Small intestine (tissue), 7 donors: ENCODE measurements at regions not wholly inside any gene's neighbourhood (a gene's known extent, or its start where the extent isn't known, plus 50 kb on each side); places are given as distances from the start of the nearest gene placed in this dataset.

Source experiments
- DNase-seq, 2 donors: peaks; one replicate each; pipeline versions ENCODE4 v3.0.0 to v3.0.0-alpha.2; 2013
- FAIRE-seq: peaks from 2 replicates; lab custom pipeline; 2012; peaks lifted over from hg19 to GRCh38; lab: Jason Lieb, UNC
- H3K27ac ChIP-seq, 3 donors: one replicate each; pipeline ENCODE4 v1.5.1; 2013; ENCODE audit warnings: low read length in 2 of 3, mild to moderate bottlenecking in 2 of 3, control low read depth in 1 of 3, inconsistent platforms in 1 of 3, low read depth in 1 of 3, moderate library complexity in 1 of 3
- H3K27me3 ChIP-seq, 3 donors: one replicate each; pipeline ENCODE4 v1.6.1; 2013; ENCODE audit warnings: low read length in 3 of 3, inconsistent platforms in 1 of 3; ENCODE audit not compliant: control insufficient read depth in 3 of 3, insufficient read depth in 3 of 3
- H3K36me3 ChIP-seq, 3 donors: one replicate each; pipeline ENCODE4 v1.6.1; 2013; ENCODE audit warnings: low read length in 3 of 3, inconsistent platforms in 1 of 3, low read depth in 1 of 3, mild to moderate bottlenecking in 1 of 3, moderate library complexity in 1 of 3; ENCODE audit not compliant: control insufficient read depth in 3 of 3, insufficient read depth in 2 of 3
- H3K4me1 ChIP-seq, 3 donors: one replicate each; pipeline ENCODE4 v1.6.1; 2013; ENCODE audit warnings: low read length in 2 of 3, inconsistent platforms in 1 of 3, low read depth in 1 of 3, mild to moderate bottlenecking in 1 of 3, moderate library complexity in 1 of 3; ENCODE audit not compliant: control insufficient read depth in 3 of 3, insufficient read depth in 2 of 3
- H3K4me3 ChIP-seq, 3 donors: one replicate each; pipeline ENCODE4 v1.5.1; 2013; ENCODE audit warnings: low read length in 3 of 3, control low read depth in 1 of 3, inconsistent platforms in 1 of 3, low read depth in 1 of 3, mild to moderate bottlenecking in 1 of 3, moderate library complexity in 1 of 3
- H3K9me3 ChIP-seq, 2 donors: one replicate each; pipeline ENCODE4 v1.6.1; 2013; ENCODE audit warnings: low read depth in 1 of 2, low read length in 1 of 2; ENCODE audit not compliant: control insufficient read depth in 2 of 2, insufficient read depth in 1 of 2
- WGBS, 3 donors: extraction: QIAGEN DNeasy Blood & Tissue Kit; methylation state at CpG; one replicate each; pipeline ENCODE4 v1.1.7; 2013; 5-methylcytosine and 5-hydroxymethylcytosine counted together
- donor health status: healthy with polysubstance abuse.
- donor health status: control.
- donor health status: control.
- donor health status: Bipolar disorder and iron deficiency.
- donor health status: healthy.

DNA sequence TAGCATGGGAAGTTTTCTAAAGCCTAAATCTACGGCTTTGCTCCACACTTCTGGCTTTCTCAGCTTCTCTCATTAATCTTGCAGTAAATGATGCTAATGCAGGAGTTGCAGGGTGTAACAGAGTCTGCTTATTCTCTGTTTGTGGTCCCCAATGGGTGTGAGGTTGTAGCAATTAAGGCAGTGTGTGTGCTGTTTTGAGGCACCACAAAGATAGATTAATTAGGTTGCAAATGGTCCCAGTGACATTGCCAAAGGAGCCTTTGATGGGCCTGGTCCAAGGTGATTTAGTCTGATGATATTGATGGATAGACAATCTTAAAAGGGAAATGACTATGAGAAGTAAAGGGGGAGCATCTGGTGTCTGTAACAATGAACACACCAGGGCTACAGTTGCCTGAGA is 1313.7 kb upstream of the CDH8 start:
- no peaks in the 10 kb centered on the region for H3K27me3 ChIP-seq
- H3K9me3 ChIP-seq: no peaks in the 10 kb centered on the region
- 61 to 80% (median 64%) methylated on average over 1 of the region's 1 CpG for WGBS, 3 donors
- DNase-seq (no peak), FAIRE-seq (no peak)
- H3K36me3 ChIP-seq: no peaks in the 10 kb centered on the region
- H3K4me1 ChIP-seq: no peaks in the 10 kb centered on the region
- no peak overlapping the region for H3K4me3 ChIP-seq
- no peak overlapping the region for H3K27ac ChIP-seq

DNA sequence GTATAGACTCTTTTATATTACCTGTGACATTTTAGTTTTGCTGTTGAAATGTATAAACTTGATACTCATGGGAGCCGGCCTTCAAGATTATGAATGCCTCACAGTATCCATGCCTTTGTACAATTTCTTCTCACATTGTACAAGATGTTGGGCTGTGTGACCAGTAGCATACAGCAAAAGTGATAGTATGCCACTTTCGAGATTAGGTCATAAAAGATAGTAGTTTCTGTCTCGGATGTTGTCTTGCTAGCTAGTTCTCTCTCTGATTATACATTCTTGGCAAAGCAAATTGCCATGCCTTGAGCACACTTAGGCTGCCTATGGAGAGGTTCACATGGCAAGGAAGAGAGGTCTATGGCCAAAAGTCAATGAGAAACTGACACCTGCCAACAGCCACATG is 1309.8 kb upstream of the CDH8 start:
- H3K27me3 ChIP-seq: no peaks in the 10 kb centered on the region
- no peaks in the 10 kb centered on the region for H3K4me1 ChIP-seq
- DNase-seq (no peak), FAIRE-seq (no peak)
- no peak overlapping the region for H3K4me3 ChIP-seq
- 77 to 87% (median 80%) methylated on average over 3 of the region's 3 CpGs for WGBS, 3 donors
- H3K36me3 ChIP-seq: no peaks in the 10 kb centered on the region
- no peak overlapping the region for H3K27ac ChIP-seq
- H3K9me3 ChIP-seq: no peaks in the 10 kb centered on the region

DNA sequence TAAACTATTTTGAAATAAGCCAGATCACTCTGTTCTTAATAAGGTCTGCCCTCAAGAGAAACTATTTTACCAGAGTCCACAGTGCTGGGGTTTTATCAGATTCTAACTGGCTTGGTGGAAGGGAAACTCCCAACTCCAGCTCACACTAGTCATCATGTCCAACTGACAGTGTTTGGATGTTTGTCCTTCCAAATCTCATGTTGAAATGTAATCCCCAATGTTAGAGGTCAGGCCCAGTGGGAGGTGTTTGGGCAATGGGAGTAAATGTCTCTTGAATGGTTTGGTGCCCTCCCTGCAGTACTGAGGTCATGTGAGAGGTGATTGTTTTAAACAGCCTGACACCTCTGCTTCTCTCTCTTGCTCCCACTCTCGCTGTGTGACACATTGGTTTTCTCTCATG is 1301.0 kb upstream of the CDH8 start:
- H3K27ac ChIP-seq: no peak overlapping the region
- 53 to 76% (median 74%) methylated on average over 1 of the region's 1 CpG for WGBS, 3 donors
- no peaks in the 10 kb centered on the region for H3K9me3 ChIP-seq
- no peak for DNase-seq
- FAIRE-seq: no peak
- H3K36me3 ChIP-seq: no peaks in the 10 kb centered on the region
- H3K4me1 ChIP-seq: no peaks in the 10 kb centered on the region
- no peaks in the 10 kb centered on the region for H3K27me3 ChIP-seq
- no peak overlapping the region for H3K4me3 ChIP-seq

GRCh38 chr16:63331111-63331510 is 1294.9 kb upstream of the CDH8 start:
- no peaks in the 10 kb centered on the region for H3K4me1 ChIP-seq
- no peaks in the 10 kb centered on the region for H3K36me3 ChIP-seq
- no peaks in the 10 kb centered on the region for H3K27me3 ChIP-seq
- H3K9me3 ChIP-seq: no peaks in the 10 kb centered on the region
- H3K27ac ChIP-seq: no peak overlapping the region
- H3K4me3 ChIP-seq: no peak overlapping the region
- 83 to 91% (median 86%) methylated on average over 3 of the region's 3 CpGs for WGBS, 3 donors
- DNase-seq (no peak), FAIRE-seq (no peak)

GRCh38 chr16:63326736-63327339 is 1290.6 kb upstream of the CDH8 start:
- Histone ChIP-seq H3K27ac (no peak overlapping the region), H3K9me3 (no peaks in the 10 kb centered on the region), H3K36me3 (no peaks in the 10 kb centered on the region), H3K27me3 (no peaks in the 10 kb centered on the region), H3K4me1 (peaks cover 0 to 2% (median 0%) of the 10 kb centered on the region in 3 donors), H3K4me3 (no peak overlapping the region)
- DNase-seq (no peak), FAIRE-seq (no peak)
- 85 to 92% (median 87%) methylated on average over 3 of the region's 3 CpGs for WGBS, 3 donors

DNA sequence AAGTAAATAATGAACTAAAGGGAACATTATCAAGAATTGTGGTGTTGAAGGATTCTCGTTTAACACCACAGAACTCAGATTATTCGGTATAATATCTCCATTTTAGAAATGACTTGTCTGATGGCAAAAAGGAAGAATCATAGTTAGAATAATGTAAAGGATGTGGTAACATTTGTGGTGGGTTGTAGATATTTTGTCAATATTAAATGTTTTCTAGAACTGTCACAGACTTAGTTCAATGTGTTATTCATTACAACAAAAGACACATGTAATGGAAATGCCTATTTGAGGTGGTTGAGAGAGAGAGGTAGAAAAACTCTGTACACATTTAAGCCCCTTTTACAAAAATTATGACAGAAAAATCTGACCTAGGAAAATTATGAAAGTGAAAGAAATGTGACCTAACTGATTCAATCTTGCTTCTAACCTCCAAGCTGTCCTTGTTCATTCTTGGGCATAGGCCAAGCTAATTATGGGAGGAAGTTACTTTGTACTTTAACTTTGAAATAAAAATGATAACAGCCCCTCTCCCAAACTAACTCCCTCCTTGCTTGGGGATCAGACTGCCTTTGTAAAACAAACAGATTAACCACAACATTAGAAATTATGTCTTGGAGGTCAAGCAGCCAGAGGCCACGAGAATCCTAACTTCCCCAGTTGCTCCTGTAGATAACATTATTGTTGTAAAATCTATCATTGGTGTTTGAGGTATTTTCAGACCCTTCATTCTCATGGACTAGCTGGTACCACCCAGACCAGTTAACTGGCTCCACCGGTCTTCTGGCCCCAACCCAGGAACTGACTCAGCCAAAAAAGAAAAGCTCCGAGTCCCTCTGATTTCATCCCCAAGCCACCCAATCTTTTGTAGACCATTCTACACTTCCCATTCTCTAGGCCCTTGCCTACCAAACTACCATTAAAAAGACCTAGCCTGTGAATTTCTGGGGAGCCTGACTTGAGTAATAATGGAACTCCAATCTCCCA is 1287.8 kb upstream of the CDH8 start:
- WGBS, 3 donors: 42 to 62% (median 48%) methylated on average over 5 of the region's 5 CpGs
- Histone ChIP-seq H3K36me3 (no peaks in the 10 kb centered on the region), H3K4me3 (no peak overlapping the region), H3K27ac (no peak overlapping the region), H3K9me3 (no peaks in the 10 kb centered on the region), H3K27me3 (no peaks in the 10 kb centered on the region), H3K4me1 (peaks cover 0 to 2% (median 0%) of the 10 kb centered on the region in 3 donors)
- FAIRE-seq (no peak), DNase-seq (no peak)

DNA sequence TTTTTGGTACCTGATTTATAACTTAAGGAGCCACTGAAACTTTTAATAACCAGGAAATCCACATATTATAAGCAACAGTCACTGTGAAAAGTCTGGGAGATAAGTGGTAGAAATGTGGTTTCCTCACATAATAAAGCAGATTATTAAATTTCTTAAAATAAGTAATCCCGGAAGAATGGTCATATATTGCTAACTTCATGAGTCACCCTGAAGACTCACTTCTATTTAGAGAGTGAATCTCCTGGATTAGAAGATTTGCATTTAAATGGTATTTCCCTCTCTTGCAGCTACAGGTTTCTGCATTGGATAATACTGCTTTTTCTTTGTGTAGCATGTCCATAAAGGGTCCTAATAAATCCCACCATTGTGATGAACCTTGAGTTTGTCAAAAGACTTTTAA is 1286.8 kb upstream of the CDH8 start:
- Histone ChIP-seq H3K9me3 (no peaks in the 10 kb centered on the region), H3K4me3 (no peak overlapping the region), H3K36me3 (no peaks in the 10 kb centered on the region), H3K27ac (no peak overlapping the region), H3K27me3 (no peaks in the 10 kb centered on the region), H3K4me1 (peaks cover 0 to 2% (median 0%) of the 10 kb centered on the region in 3 donors)
- FAIRE-seq: no peak
- no peak for DNase-seq
- WGBS, 3 donors: 74 to 87% (median 83%) methylated on average over 1 of the region's 1 CpG

DNA sequence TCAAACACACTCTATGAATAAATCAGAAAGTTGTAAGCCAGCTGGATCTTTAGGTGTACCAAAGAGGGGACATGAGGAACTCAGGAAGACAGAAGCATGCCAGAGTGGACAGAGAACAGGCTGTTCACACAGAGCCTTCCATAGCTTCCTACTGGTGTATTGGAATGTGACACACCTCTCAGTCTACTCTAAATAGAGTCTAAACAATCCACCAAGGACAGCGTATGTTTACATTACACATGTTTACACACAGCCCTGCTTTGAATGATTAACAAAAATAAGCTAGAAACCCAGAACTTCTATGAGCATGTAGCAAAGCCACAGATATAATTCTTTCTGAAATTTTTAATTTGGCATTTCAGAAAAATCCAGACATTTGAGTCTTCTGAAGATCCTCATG is 1279.0 kb upstream of the CDH8 start:
- 44 to 56% (median 54%) methylated on average over 1 of the region's 1 CpG for WGBS, 3 donors
- H3K4me1 ChIP-seq: no peaks in the 10 kb centered on the region
- H3K4me3 ChIP-seq: no peak overlapping the region
- no peaks in the 10 kb centered on the region for H3K27me3 ChIP-seq
- FAIRE-seq (no peak), DNase-seq (no peak)
- H3K27ac ChIP-seq: no peak overlapping the region
- no peaks in the 10 kb centered on the region for H3K36me3 ChIP-seq
- no peaks in the 10 kb centered on the region for H3K9me3 ChIP-seq
